H9 (cell line): ENCODE measurements at regions not wholly inside any gene's neighbourhood (a gene's known extent, or its start where the extent isn't known, plus 50 kb on each side); places are given as distances from the start of the nearest gene placed in this dataset.

Experiments used
- DNase-seq: peaks from one replicate; pipeline ENCODE4 v3.0.0-alpha.2; 2017
- H2AFZ ChIP-seq: one replicate; pipeline ENCODE4 v1.6.1; 2013; ENCODE audit warnings: mild to moderate bottlenecking, low read length, control low read depth, moderate library complexity
- H2AK5ac ChIP-seq: 2 replicates; pipeline ENCODE4 v1.6.1; 2013; ENCODE audit warnings: low read length, control low read depth, mixed read lengths; ENCODE audit not compliant: insufficient read length
- H2BK120ac ChIP-seq: one replicate; pipeline ENCODE4 v1.6.1; 2013; ENCODE audit warnings: low read depth, mild to moderate bottlenecking, low read length, control low read depth, inconsistent platforms; ENCODE audit not compliant: poor library complexity, severe bottlenecking
- H2BK12ac ChIP-seq: 2 replicates; pipeline ENCODE4 v1.6.1; 2013; ENCODE audit warnings: low read length, control low read depth, mixed read lengths, low read depth; ENCODE audit not compliant: insufficient read length
- H2BK15ac ChIP-seq: 2 replicates; pipeline ENCODE4 v1.6.1; 2013; ENCODE audit warnings: low read depth, low read length, control low read depth
- H2BK20ac ChIP-seq: one replicate; pipeline ENCODE4 v1.6.1; 2013; ENCODE audit warnings: low read depth, mild to moderate bottlenecking, low read length, control low read depth, inconsistent platforms; ENCODE audit not compliant: poor library complexity, severe bottlenecking
- H2BK5ac ChIP-seq: 2 replicates; pipeline ENCODE4 v1.6.1; 2013; ENCODE audit warnings: low read length, control low read depth, mixed read lengths; ENCODE audit not compliant: insufficient read length
- H3K14ac ChIP-seq: 2 replicates; pipeline ENCODE4 v1.6.1; 2013; ENCODE audit warnings: low read length, control low read depth; ENCODE audit not compliant: insufficient read depth
- H3K18ac ChIP-seq: 2 replicates; pipeline ENCODE4 v1.6.1; 2013; ENCODE audit warnings: low read depth, mild to moderate bottlenecking, mixed read lengths, low read length, control low read depth; ENCODE audit not compliant: insufficient read length
- H3K23ac ChIP-seq: 2 replicates; pipeline ENCODE4 v1.6.1; 2013; ENCODE audit warnings: low read length, control low read depth, mixed read lengths, low read depth; ENCODE audit not compliant: insufficient read length
- H3K23me2 ChIP-seq: 2 replicates; pipeline ENCODE4 v1.6.1; 2013; ENCODE audit warnings: low read depth, mild to moderate bottlenecking, mixed read lengths, low read length, control low read depth; ENCODE audit not compliant: insufficient read length, poor library complexity, severe bottlenecking
- H3K27ac ChIP-seq: 2 replicates; pipeline ENCODE4 v1.5.1; 2013; ENCODE audit warnings: low read length, control low read depth, mixed read lengths, low read depth; ENCODE audit not compliant: insufficient read length
- H3K27me3 ChIP-seq: 2 replicates; pipeline ENCODE4 v1.6.1; 2013; ENCODE audit warnings: low read length, control low read depth, inconsistent platforms; ENCODE audit not compliant: insufficient read depth
- H3K4ac ChIP-seq: 2 replicates; pipeline ENCODE4 v1.6.1; 2013; ENCODE audit warnings: low read depth, mild to moderate bottlenecking, control low read depth, inconsistent platforms, low read length, moderate library complexity
- H3K4me1 ChIP-seq: 2 replicates; pipeline ENCODE4 v1.6.1; 2013; ENCODE audit warnings: low read length, control low read depth, inconsistent platforms; ENCODE audit not compliant: insufficient read depth
- H3K4me2 ChIP-seq: 2 replicates; pipeline ENCODE4 v1.6.1; 2013; ENCODE audit warnings: low read length, control low read depth, mixed read lengths; ENCODE audit not compliant: insufficient read length, insufficient read depth
- H3K56ac ChIP-seq: 2 replicates; pipeline ENCODE4 v1.6.1; 2013; ENCODE audit warnings: low read depth, mild to moderate bottlenecking, mixed read lengths, low read length, control low read depth; ENCODE audit not compliant: insufficient read length
- H3K79me1 ChIP-seq: 2 replicates; pipeline ENCODE4 v1.6.1; 2013; ENCODE audit warnings: low read depth, mild to moderate bottlenecking, moderate library complexity, low read length, control low read depth, inconsistent platforms; ENCODE audit not compliant: insufficient read depth, poor library complexity, severe bottlenecking
- H3K79me2 ChIP-seq: 2 replicates; pipeline ENCODE4 v1.6.1; 2013; ENCODE audit warnings: low read length, control low read depth, inconsistent platforms; ENCODE audit not compliant: insufficient read depth
- H3K9ac ChIP-seq: 2 replicates; pipeline ENCODE4 v1.6.1; 2013; ENCODE audit warnings: low read length, control low read depth, mixed read lengths; ENCODE audit not compliant: insufficient read length; ENCODE audit errors: extremely low read depth
- H3K9me3 ChIP-seq: one replicate; pipeline ENCODE4 v1.6.1; 2013; ENCODE audit warnings: low read depth, low read length, inconsistent platforms; ENCODE audit not compliant: control insufficient read depth
- H3T11ph ChIP-seq: one replicate; pipeline ENCODE4 v1.6.1; 2013; ENCODE audit warnings: mild to moderate bottlenecking, low read length, control low read depth, inconsistent platforms
- H4K20me1 ChIP-seq: one replicate; pipeline ENCODE4 v1.6.1; 2013; ENCODE audit not compliant: control insufficient read depth, insufficient read length, insufficient read depth
- H4K5ac ChIP-seq: 2 replicates; pipeline ENCODE4 v1.6.1; 2013; ENCODE audit warnings: low read depth, mild to moderate bottlenecking, mixed read lengths, low read length, control low read depth; ENCODE audit not compliant: insufficient read length
- H4K8ac ChIP-seq: replicated peaks from 2 replicates; pipeline ENCODE4 v1.6.1; 2013; ENCODE audit warnings: low read length, control low read depth, mixed read lengths, low read depth; ENCODE audit not compliant: insufficient read length
- H4K91ac ChIP-seq: 2 replicates; pipeline ENCODE4 v1.6.1; 2013; ENCODE audit warnings: low read depth, mild to moderate bottlenecking, moderate library complexity, mixed read lengths, low read length, control low read depth; ENCODE audit not compliant: insufficient read length
- H3K27ac Mint-ChIP-seq, 3 experiments: 2 replicates in 2 of 3; 3 replicates in 1 of 3; pipeline ENCODE4 v1.8.0; 2020 to 2021; ENCODE audit warnings: mixed read lengths in 3 of 3, mild to moderate bottlenecking in 1 of 3, moderate library complexity in 1 of 3
- H3K27me3 Mint-ChIP-seq: 2 replicates; pipeline ENCODE4 v1.8.0; 2021; ENCODE audit warnings: low read depth, mild to moderate bottlenecking, moderate library complexity, mixed read lengths
- H3K36me3 Mint-ChIP-seq, 3 experiments: 2 replicates in 2 of 3; 3 replicates in 1 of 3; pipeline ENCODE4 v1.8.0; 2020 to 2021; ENCODE audit warnings: low read depth in 3 of 3, mixed read lengths in 3 of 3; ENCODE audit not compliant: insufficient read depth in 1 of 3
- H3K4me1 Mint-ChIP-seq, 2 experiments: 2 replicates each; pipeline ENCODE4 v1.8.0; 2020; ENCODE audit warnings: mixed read lengths in 2 of 2
- H3K4me3 Mint-ChIP-seq, 2 experiments: 2 replicates in 1 of 2; 3 replicates in 1 of 2; pipeline ENCODE4 v1.8.0; 2020 to 2021; ENCODE audit warnings: mild to moderate bottlenecking in 2 of 2, mixed read lengths in 2 of 2, moderate library complexity in 1 of 2
- H3K9me3 Mint-ChIP-seq, 2 experiments: 2 replicates in 1 of 2; 3 replicates in 1 of 2; pipeline ENCODE4 v1.8.0; 2020; ENCODE audit warnings: mild to moderate bottlenecking in 2 of 2, mixed read lengths in 2 of 2, moderate library complexity in 1 of 2
- WGBS: extraction: QIAGEN DNeasy Blood & Tissue Kit; methylation state at CpG from one replicate; pipeline ENCODE4 v1.1.7; 2013; ENCODE audit warnings: missing lambda C conversion rate, low lambda C conversion rate, mixed read lengths; ENCODE audit not compliant: insufficient read length; ENCODE audit errors: extremely low coverage; 5-methylcytosine and 5-hydroxymethylcytosine counted together
- TF ChIP-seq, protein P1 (sequence below): fragments of 200-600 bp; sonication (generic); conservative IDR thresholded peaks from 3 replicates; pipeline ENCODE4 v1.8.0; 2021; ENCODE audit warnings: antibody characterized with exemption, mild to moderate bottlenecking

GRCh38 chr1:4086921-4087320 lies 186.8 kb upstream of the C1orf174 start:
- H3T11ph ChIP-seq: no peak overlapping the region
- no CpG with 5 or more reads among the region's 4 CpGs for WGBS
- no peak overlapping the region for H2BK20ac ChIP-seq
- Mint-ChIP-seq H3K27ac (no peak overlapping the region), H3K36me3 (no peaks in the 10 kb centered on the region; a peak in 1 of 7 replicates), H3K27me3 (peaks cover 9% of the 10 kb centered on the region), H3K9me3 (peaks cover 4 to 12% of the 10 kb centered on the region in 2 experiments; a peak in 3 of 5 replicates), H3K4me1 (peaks cover 6 to 10% of the 10 kb centered on the region in 2 experiments), H3K4me3 (no peak overlapping the region)
- TF ChIP-seq, protein P1, sequence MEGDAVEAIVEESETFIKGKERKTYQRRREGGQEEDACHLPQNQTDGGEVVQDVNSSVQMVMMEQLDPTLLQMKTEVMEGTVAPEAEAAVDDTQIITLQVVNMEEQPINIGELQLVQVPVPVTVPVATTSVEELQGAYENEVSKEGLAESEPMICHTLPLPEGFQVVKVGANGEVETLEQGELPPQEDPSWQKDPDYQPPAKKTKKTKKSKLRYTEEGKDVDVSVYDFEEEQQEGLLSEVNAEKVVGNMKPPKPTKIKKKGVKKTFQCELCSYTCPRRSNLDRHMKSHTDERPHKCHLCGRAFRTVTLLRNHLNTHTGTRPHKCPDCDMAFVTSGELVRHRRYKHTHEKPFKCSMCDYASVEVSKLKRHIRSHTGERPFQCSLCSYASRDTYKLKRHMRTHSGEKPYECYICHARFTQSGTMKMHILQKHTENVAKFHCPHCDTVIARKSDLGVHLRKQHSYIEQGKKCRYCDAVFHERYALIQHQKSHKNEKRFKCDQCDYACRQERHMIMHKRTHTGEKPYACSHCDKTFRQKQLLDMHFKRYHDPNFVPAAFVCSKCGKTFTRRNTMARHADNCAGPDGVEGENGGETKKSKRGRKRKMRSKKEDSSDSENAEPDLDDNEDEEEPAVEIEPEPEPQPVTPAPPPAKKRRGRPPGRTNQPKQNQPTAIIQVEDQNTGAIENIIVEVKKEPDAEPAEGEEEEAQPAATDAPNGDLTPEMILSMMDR: no peak
- no peaks in the 10 kb centered on the region for H4K20me1 ChIP-seq
- no peaks in the 10 kb centered on the region for H3K9me3 ChIP-seq
- no peaks in the 10 kb centered on the region for H3K27me3 ChIP-seq
- H3K14ac ChIP-seq: no peak overlapping the region
- H2BK120ac ChIP-seq: no peak overlapping the region
- H2BK5ac ChIP-seq: no peak overlapping the region
- H3K79me1 ChIP-seq: no peaks in the 10 kb centered on the region
- H4K91ac ChIP-seq: no peak overlapping the region
- no peak overlapping the region for H3K4me2 ChIP-seq
- no peaks in the 10 kb centered on the region for H3K4me1 ChIP-seq
- no peak overlapping the region for H3K18ac ChIP-seq
- no peaks in the 10 kb centered on the region for H3K23me2 ChIP-seq
- no peak overlapping the region for H2BK12ac ChIP-seq
- no peak overlapping the region for H2BK15ac ChIP-seq
- no peak overlapping the region for H3K27ac ChIP-seq
- no peak overlapping the region for H2AFZ ChIP-seq
- H3K23ac ChIP-seq: no peak overlapping the region
- H4K5ac ChIP-seq: no peak overlapping the region
- H3K56ac ChIP-seq: no peak overlapping the region
- DNase-seq: no peak
- no peak overlapping the region for H3K9ac ChIP-seq
- H3K79me2 ChIP-seq: no peaks in the 10 kb centered on the region
- H4K8ac ChIP-seq: no peak overlapping the region
- no peak overlapping the region for H2AK5ac ChIP-seq
- no peak overlapping the region for H3K4ac ChIP-seq
